GM12872 (cell line): ENCODE measurements at regions not wholly inside any gene's neighbourhood (a gene's known extent, or its start where the extent isn't known, plus 50 kb on each side); places are given as distances from the start of the nearest gene placed in this dataset.

Experiments
- TF ChIP-seq, protein P1 (sequence below): IDR thresholded peaks from 3 replicates; pipeline ENCODE4 v1.5.1; 2011; ENCODE audit warnings: low read depth, mild to moderate bottlenecking, low read length, moderate library complexity; ENCODE audit not compliant: insufficient read depth

DNA sequence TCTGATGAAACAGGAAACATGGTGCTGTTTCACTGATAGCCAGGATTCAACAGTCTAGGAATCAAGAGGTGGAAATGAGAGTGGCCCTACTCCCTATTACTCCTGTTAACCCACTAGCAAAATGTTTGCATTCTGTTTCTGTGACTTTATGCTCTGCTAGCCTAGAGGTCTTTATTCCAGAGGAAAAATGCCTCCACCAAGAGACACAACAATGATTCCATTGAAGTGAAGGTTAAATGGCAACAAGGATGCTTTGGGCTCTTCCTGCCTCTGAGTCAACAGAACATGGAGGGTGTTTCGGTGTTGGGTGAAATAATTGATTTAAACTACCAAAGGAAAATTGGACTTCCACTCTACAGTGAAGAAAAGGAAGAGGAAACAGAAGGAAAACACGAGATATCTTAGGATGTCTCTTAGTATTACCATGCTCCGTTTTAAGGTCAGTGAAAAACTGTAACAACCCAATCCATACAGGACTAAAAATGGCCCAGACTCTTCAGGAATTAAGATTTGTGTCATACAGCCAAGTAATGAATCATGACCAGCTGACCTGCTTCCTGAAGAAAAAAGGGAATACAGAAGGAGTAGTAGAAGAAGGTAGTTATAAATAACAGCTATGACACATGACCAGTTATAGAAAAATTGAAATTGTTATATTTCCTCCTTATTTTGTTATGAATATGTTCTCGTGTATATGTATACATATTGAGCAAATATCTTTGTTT is 1237.8 kb downstream of the NCAM2 start:
- TF ChIP-seq, protein P1, sequence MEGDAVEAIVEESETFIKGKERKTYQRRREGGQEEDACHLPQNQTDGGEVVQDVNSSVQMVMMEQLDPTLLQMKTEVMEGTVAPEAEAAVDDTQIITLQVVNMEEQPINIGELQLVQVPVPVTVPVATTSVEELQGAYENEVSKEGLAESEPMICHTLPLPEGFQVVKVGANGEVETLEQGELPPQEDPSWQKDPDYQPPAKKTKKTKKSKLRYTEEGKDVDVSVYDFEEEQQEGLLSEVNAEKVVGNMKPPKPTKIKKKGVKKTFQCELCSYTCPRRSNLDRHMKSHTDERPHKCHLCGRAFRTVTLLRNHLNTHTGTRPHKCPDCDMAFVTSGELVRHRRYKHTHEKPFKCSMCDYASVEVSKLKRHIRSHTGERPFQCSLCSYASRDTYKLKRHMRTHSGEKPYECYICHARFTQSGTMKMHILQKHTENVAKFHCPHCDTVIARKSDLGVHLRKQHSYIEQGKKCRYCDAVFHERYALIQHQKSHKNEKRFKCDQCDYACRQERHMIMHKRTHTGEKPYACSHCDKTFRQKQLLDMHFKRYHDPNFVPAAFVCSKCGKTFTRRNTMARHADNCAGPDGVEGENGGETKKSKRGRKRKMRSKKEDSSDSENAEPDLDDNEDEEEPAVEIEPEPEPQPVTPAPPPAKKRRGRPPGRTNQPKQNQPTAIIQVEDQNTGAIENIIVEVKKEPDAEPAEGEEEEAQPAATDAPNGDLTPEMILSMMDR, result no peak

DNA sequence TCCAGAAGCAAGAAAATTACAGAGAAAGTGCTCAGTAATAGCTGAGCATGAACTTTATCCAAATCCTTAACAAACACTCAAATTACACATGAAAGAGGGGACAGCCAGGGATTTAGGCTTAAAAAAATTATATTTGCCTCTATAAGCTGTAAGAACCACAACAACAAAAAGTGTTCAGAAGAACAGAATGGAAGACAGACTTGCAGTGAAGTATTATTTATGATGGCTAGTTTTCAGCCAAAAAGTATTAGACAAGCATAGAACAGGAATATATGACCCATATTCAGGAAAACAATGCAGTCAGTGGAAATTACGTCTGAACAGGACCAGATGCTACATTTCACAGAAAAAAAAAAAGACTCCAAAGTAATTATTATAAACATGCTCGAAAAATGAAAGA is 1246.3 kb downstream of the NCAM2 start:
- TF ChIP-seq, protein P1, result no peak

DNA sequence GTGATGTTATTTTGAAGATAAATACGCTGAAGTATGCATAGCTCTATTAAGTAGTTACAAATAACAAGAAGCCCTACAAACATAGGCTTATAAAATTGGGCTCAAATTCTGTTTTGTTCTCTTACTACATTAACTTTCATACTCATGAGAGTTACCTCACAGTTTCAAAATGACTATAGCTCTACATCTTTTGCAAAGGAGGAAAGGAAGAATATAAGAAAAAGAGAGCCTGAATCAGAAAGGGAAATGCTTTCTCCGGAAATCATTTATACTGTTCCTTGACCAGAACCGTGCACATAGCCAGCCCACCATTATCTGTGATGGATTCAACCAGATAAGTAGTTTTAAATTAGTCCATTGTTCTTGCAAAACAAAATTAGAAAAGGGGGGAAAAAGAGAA is 1252.1 kb downstream of the NCAM2 start:
- TF ChIP-seq, protein P1, result no peak

DNA sequence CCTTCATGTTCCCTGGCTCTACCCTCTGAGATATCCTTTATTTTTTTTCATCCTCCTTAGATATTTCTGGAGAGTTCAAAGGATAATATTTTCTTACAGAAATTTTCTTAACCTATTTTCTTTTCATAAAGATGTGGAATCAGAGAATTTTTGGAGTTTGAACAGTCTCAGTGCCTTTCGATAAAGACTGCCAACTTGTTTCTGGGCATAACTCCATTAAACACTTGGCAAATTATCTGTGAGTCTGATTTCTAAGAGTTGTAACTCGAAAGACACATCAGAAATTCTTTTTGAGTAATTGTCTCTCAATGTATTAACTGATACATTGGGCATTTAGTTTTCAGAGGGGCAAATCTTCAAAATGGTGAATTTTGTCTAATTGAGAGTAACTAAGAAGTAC is 1255.6 kb downstream of the NCAM2 start:
- TF ChIP-seq, protein P1, result no peak

DNA sequence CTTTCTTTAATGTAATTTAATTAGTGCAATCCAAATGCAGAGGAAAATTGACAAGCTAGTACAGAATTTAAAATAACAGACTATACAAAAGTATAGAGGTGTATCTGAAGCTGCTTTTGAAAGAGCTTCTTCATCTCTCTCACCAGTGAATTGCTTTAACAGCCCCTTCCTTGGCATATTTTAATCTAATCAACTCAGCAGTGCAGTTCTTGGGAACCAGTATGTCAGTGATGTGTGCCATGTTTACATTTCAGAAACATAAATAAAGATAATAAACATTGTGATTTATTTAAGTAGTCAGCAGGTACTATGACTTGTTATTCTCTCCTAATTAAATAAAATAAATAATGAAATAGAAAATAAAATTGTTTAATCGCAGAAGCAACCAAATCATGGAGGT is 1260.6 kb downstream of the NCAM2 start:
- TF ChIP-seq, protein P1, result no peak

DNA sequence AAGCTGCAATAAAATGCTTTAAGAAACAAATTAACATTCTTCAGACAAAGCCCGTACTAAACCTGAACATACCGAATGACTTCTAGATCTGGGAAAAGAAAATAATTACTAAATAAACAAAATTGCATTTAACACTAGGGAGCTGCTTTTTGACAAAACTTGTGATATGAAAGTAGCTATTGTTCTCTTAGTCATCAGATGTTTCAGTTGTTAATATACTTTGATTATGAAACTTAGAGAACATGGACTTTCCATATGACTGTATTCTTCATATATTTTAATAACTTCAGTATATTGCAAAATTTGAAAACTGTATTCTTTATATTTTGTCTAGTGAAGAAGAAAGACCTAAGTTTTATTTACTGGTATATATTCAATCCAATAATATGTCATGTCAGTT is 1262.1 kb downstream of the NCAM2 start:
- TF ChIP-seq, protein P1, result no peak

DNA sequence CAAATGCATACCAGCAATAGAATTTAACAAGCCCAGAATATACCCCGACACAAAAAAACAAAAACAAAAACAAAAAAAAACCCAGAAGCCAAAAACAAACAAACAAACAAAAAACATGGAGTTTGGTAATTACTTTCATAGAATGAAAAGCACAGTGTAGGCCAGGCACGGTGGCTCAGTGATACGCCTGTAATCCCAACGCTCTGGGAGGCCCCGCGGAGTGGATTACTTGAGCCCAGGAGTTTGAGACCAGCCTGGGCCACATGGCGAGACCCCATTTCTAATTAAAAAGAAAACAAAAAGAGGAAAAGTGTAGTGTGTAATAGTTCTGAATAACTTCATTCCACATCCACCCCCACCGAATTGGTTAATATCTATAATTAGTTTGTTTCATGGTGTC is 1265.7 kb downstream of the NCAM2 start:
- TF ChIP-seq, protein P1, result no peak
